Fibroblast of lung (primary cell): ENCODE measurements at regions not wholly inside any gene's neighbourhood (a gene's known extent, or its start where the extent isn't known, plus 50 kb on each side); places are given as distances from the start of the nearest gene placed in this dataset.

ENCODE experiments used
- DNase-seq, 2 donors: peaks; one replicate each; pipeline versions ENCODE4 v3.0.0 to v3.0.0-alpha.2; 2010; ENCODE audit warnings: low read depth in 2 of 2
- H2AFZ ChIP-seq: 2 replicates; pipeline ENCODE4 v1.5.1; 2012; ENCODE audit warnings: low read length, control low read depth, inconsistent platforms
- H3K27ac ChIP-seq: 2 replicates; pipeline ENCODE4 v1.5.1; 2011; ENCODE audit warnings: low read length, control low read depth; ENCODE audit not compliant: insufficient read depth
- H3K27me3 ChIP-seq: 2 replicates; pipeline ENCODE4 v1.5.1; 2011; ENCODE audit warnings: mild to moderate bottlenecking, low read length; ENCODE audit not compliant: control insufficient read depth, insufficient read depth
- H3K36me3 ChIP-seq: 2 replicates; pipeline ENCODE4 v1.5.1; 2011; ENCODE audit warnings: low read length; ENCODE audit not compliant: control insufficient read depth, insufficient read depth
- H3K4me1 ChIP-seq: 2 replicates; pipeline ENCODE4 v1.5.1; 2011; ENCODE audit warnings: low read length; ENCODE audit not compliant: control insufficient read depth, insufficient read depth; ENCODE audit errors: extremely low read depth
- H3K4me2 ChIP-seq: 2 replicates; pipeline ENCODE4 v1.5.1; 2011; ENCODE audit warnings: low read length, control low read depth; ENCODE audit not compliant: insufficient read depth; ENCODE audit errors: extremely low read depth
- H3K4me3 ChIP-seq, 4 experiments: fragments of 200-600 bp in 1 of 4; sonication (generic) in 1 of 4; replicated peaks in 1 of 4; 2 replicates each; pipeline ENCODE4 v1.5.1; 2011 to 2016; ENCODE audit warnings: low read length in 4 of 4, low read depth in 3 of 4, mild to moderate bottlenecking in 3 of 4, control low read depth in 2 of 4, inconsistent platforms in 1 of 4, mixed read lengths in 1 of 4; ENCODE audit not compliant: insufficient read depth in 1 of 4; ENCODE audit errors: control extremely low read depth in 1 of 4
- H3K79me2 ChIP-seq: 2 replicates; pipeline ENCODE4 v1.5.1; 2012; ENCODE audit warnings: mild to moderate bottlenecking, low read length, inconsistent platforms; ENCODE audit not compliant: control insufficient read depth, insufficient read depth
- H3K9ac ChIP-seq: 2 replicates; pipeline ENCODE4 v1.5.1; 2011; ENCODE audit warnings: mild to moderate bottlenecking, low read length, control low read depth; ENCODE audit not compliant: insufficient read depth
- H3K9me3 ChIP-seq: 2 replicates; pipeline ENCODE4 v1.5.1; 2012; ENCODE audit warnings: low read depth, low read length; ENCODE audit not compliant: control insufficient read depth, insufficient read depth
- H4K20me1 ChIP-seq: 2 replicates; pipeline ENCODE4 v1.5.1; 2011; ENCODE audit warnings: low read length; ENCODE audit not compliant: control insufficient read depth, insufficient read depth; ENCODE audit errors: extremely low read depth
- CTCF ChIP-seq, 2 donors: IDR thresholded peaks in 1 of 2; conservative IDR thresholded peaks in 1 of 2; 1 replicate in 1 of 2; 2 replicates in 1 of 2; pipeline ENCODE4 v1.5.1; 2011 to 2012; ENCODE audit warnings: low read length in 2 of 2, control low read depth in 1 of 2, inconsistent platforms in 1 of 2, low read depth in 1 of 2, mild to moderate bottlenecking in 1 of 2
- EZH2 ChIP-seq: IDR thresholded peaks from 2 replicates; pipeline ENCODE4 v1.5.1; 2012; ENCODE audit warnings: low read length, control low read depth, mild to moderate bottlenecking; ENCODE audit errors: missing control alignments

- H3K36me3 ChIP-seq: no peaks in the 10 kb centered on the region
- H2AFZ ChIP-seq: no peak overlapping the region
- no peak overlapping the region for H3K4me2 ChIP-seq
- no peaks in the 10 kb centered on the region for H4K20me1 ChIP-seq
- H3K9me3 ChIP-seq: no peaks in the 10 kb centered on the region
- no peak overlapping the region for H3K27ac ChIP-seq
- H3K4me3 ChIP-seq: no peak overlapping the region
- no peaks in the 10 kb centered on the region for H3K27me3 ChIP-seq
- DNase-seq: no peak
- no peak for TF ChIP-seq CTCF (conservative IDR thresholded peaks at IDR 0.05 in 1 of 2, IDR thresholded peaks at IDR 0.05 in 1 of 2; ENCODE audit: low read depth in 1 of 2, low read length in 2 of 2)
- no peak for TF ChIP-seq EZH2
- no peak overlapping the region for H3K9ac ChIP-seq
- no peaks in the 10 kb centered on the region for H3K79me2 ChIP-seq
- no peaks in the 10 kb centered on the region for H3K4me1 ChIP-seq
These were observed 719.9 kb downstream of the ADGRL2 start for GRCh38 chr1:82520611-82521010.

- no peak overlapping the region for H3K9ac ChIP-seq
- no peak overlapping the region for H3K4me2 ChIP-seq
- no peaks in the 10 kb centered on the region for H3K27me3 ChIP-seq
- no peaks in the 10 kb centered on the region for H3K36me3 ChIP-seq
- TF ChIP-seq EZH2 (no peak), CTCF (conservative IDR thresholded peaks at IDR 0.05 in 1 of 2, IDR thresholded peaks at IDR 0.05 in 1 of 2; ENCODE audit: low read depth in 1 of 2, low read length in 2 of 2) (peak in 1 of 2 donors; percentile 25)
- H4K20me1 ChIP-seq: no peaks in the 10 kb centered on the region
- no peaks in the 10 kb centered on the region for H3K79me2 ChIP-seq
- H3K9me3 ChIP-seq: no peaks in the 10 kb centered on the region
- H3K4me1 ChIP-seq: no peaks in the 10 kb centered on the region
- no peak overlapping the region for H3K4me3 ChIP-seq
- peak; percentile 19 to 60 for DNase-seq
- no peak overlapping the region for H3K27ac ChIP-seq
- H2AFZ ChIP-seq: no peak overlapping the region
These were observed 716.9 kb downstream of the ADGRL2 start for GRCh38 chr1:82517586-82517985.

GRCh38 chr1:82515650-82516049, 714.9 kb downstream of the ADGRL2 start:
- no peaks in the 10 kb centered on the region for H3K79me2 ChIP-seq
- peak in 1 of 2 donors; percentile 98 for DNase-seq

More at GRCh38 chr1:82515650-82516049, 714.9 kb downstream of the ADGRL2 start:
- H3K4me1 ChIP-seq: no peaks in the 10 kb centered on the region
- H3K9ac ChIP-seq: no peak overlapping the region
- no peak overlapping the region for H2AFZ ChIP-seq
- no peaks in the 10 kb centered on the region for H4K20me1 ChIP-seq
- no peak overlapping the region for H3K27ac ChIP-seq
- TF ChIP-seq EZH2: no peak
- no peak for TF ChIP-seq CTCF (conservative IDR thresholded peaks at IDR 0.05 in 1 of 2, IDR thresholded peaks at IDR 0.05 in 1 of 2; ENCODE audit: low read depth in 1 of 2, low read length in 2 of 2)
- H3K36me3 ChIP-seq: no peaks in the 10 kb centered on the region
- H3K27me3 ChIP-seq: no peaks in the 10 kb centered on the region
- no peak overlapping the region for H3K4me2 ChIP-seq
- no peak overlapping the region for H3K4me3 ChIP-seq
- no peaks in the 10 kb centered on the region for H3K9me3 ChIP-seq
